ENCODE measurements at regions not wholly inside any gene's neighbourhood (a gene's known extent, or its start where the extent isn't known, plus 50 kb on each side); places are given as distances from the start of the nearest gene placed in this dataset.

DNA sequence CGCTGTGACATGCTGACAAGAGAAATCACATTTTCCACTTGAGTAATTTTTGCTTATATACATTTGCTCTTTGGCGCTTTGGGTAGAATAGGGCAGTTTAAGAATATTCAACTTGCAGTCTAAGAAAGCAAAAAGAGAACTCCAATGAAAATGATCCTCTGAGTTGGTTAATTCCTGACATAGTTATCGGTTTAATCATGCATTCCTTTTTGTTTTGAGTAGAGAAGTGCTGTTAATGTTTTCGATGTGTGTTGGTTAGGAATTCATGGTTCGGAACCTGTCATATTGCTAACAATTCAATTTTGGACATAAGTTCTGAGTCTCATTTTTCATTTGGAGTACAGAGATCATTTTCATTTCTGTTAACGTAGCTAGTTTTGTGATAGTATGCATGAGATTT lies 700.6 kb upstream of the PITX2 start:
- no peaks in the 10 kb centered on the region for H3K9me2 ChIP-seq (replicated peaks; ENCODE audit: insufficient read depth, low read length)
- H3K27ac ChIP-seq (ENCODE audit: low read depth, low read length), result no peak overlapping the region
- H2AFZ ChIP-seq (ENCODE audit: low read depth, low read length, severe bottlenecking), result no peak overlapping the region
- H3K4me3 ChIP-seq (ENCODE audit: insufficient read depth, low read length, poor library complexity, severe bottlenecking), result no peak overlapping the region
- no peaks in the 10 kb centered on the region for H3K27me3 ChIP-seq (ENCODE audit: low read length)
- no peaks in the 10 kb centered on the region for H3K36me3 ChIP-seq (ENCODE audit: low read length)
- H3K4me2 ChIP-seq (ENCODE audit: low read depth, low read length, poor library complexity, severe bottlenecking), result no peak overlapping the region
- H3F3A ChIP-seq (ENCODE audit: insufficient read depth), result no peaks in the 10 kb centered on the region
- no peaks in the 10 kb centered on the region for H3K9me3 ChIP-seq (ENCODE audit: insufficient read depth, low read length)
- no peaks in the 10 kb centered on the region for H4K20me1 ChIP-seq (ENCODE audit: low read depth, low read length)
- TF ChIP-seq CTCF (IDR thresholded peaks at IDR 0.05; ENCODE audit: insufficient read depth, low read length, poor library complexity, severe bottlenecking), result no peak
- TF ChIP-seq EZH2phosphoT487 (conservative IDR thresholded peaks at IDR 0.05; ENCODE audit: low read length), result no peak
- H3K9ac ChIP-seq (ENCODE audit: low read length), result no peak overlapping the region
- no peaks in the 10 kb centered on the region for H3K79me2 ChIP-seq (ENCODE audit: insufficient read depth, low read length)

GRCh38 chr4:111323916-111324315 lies 701.0 kb upstream of the PITX2 start:
- no peaks in the 10 kb centered on the region for H3K36me3 ChIP-seq (ENCODE audit: low read length)
- no peak overlapping the region for H3K9ac ChIP-seq (ENCODE audit: low read length)
- no peak overlapping the region for H3K4me3 ChIP-seq (ENCODE audit: insufficient read depth, low read length, poor library complexity, severe bottlenecking)
- H4K20me1 ChIP-seq (ENCODE audit: low read depth, low read length), result no peaks in the 10 kb centered on the region
- H3K9me3 ChIP-seq (ENCODE audit: insufficient read depth, low read length), result no peaks in the 10 kb centered on the region
- TF ChIP-seq EZH2phosphoT487 (conservative IDR thresholded peaks at IDR 0.05; ENCODE audit: low read length) (no peak), CTCF (IDR thresholded peaks at IDR 0.05; ENCODE audit: insufficient read depth, low read length, poor library complexity, severe bottlenecking) (no peak)
- H3K27ac ChIP-seq (ENCODE audit: low read depth, low read length), result no peak overlapping the region
- no peaks in the 10 kb centered on the region for H3K27me3 ChIP-seq (ENCODE audit: low read length)
- H3K4me2 ChIP-seq (ENCODE audit: low read depth, low read length, poor library complexity, severe bottlenecking), result no peak overlapping the region
- H2AFZ ChIP-seq (ENCODE audit: low read depth, low read length, severe bottlenecking), result no peak overlapping the region
- no peaks in the 10 kb centered on the region for H3F3A ChIP-seq (ENCODE audit: insufficient read depth)
- no peaks in the 10 kb centered on the region for H3K9me2 ChIP-seq (replicated peaks; ENCODE audit: insufficient read depth, low read length)
- no peaks in the 10 kb centered on the region for H3K79me2 ChIP-seq (ENCODE audit: insufficient read depth, low read length)

DNA sequence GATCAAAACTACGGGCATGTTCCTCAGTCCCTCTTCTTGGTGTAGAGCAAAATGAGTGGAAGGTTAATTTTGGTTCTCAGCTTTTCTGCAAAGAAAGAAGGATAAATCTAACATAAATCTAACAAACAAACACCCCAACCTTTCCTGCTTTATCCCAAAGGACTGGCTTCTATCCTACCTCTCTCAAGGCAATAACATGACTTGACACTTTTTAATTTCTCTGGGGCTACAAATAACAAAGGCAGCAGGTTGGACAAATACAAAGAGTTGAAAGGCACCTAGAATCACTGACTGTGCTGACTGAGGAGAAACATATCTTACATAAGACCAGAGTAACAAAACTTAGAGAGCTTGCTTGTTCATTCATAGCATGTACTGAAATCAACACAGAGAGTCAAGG lies 703.6 kb upstream of the PITX2 start:
- H3K4me2 ChIP-seq (ENCODE audit: low read depth, low read length, poor library complexity, severe bottlenecking), result no peak overlapping the region
- no peak overlapping the region for H3K27ac ChIP-seq (ENCODE audit: low read depth, low read length)
- H3K9me2 ChIP-seq (replicated peaks; ENCODE audit: insufficient read depth, low read length), result no peaks in the 10 kb centered on the region
- H3K4me3 ChIP-seq (ENCODE audit: insufficient read depth, low read length, poor library complexity, severe bottlenecking), result no peak overlapping the region
- no peak overlapping the region for H2AFZ ChIP-seq (ENCODE audit: low read depth, low read length, severe bottlenecking)
- no peaks in the 10 kb centered on the region for H3K79me2 ChIP-seq (ENCODE audit: insufficient read depth, low read length)
- no peak overlapping the region for H3K9ac ChIP-seq (ENCODE audit: low read length)
- TF ChIP-seq CTCF (IDR thresholded peaks at IDR 0.05; ENCODE audit: insufficient read depth, low read length, poor library complexity, severe bottlenecking) (no peak), EZH2phosphoT487 (conservative IDR thresholded peaks at IDR 0.05; ENCODE audit: low read length) (no peak)
- H4K20me1 ChIP-seq (ENCODE audit: low read depth, low read length), result no peaks in the 10 kb centered on the region
- H3K9me3 ChIP-seq (ENCODE audit: insufficient read depth, low read length), result no peaks in the 10 kb centered on the region
- H3K36me3 ChIP-seq (ENCODE audit: low read length), result no peaks in the 10 kb centered on the region
- no peaks in the 10 kb centered on the region for H3K27me3 ChIP-seq (ENCODE audit: low read length)
- H3F3A ChIP-seq (ENCODE audit: insufficient read depth), result no peaks in the 10 kb centered on the region

- no peak overlapping the region for H3K4me3 ChIP-seq (ENCODE audit: insufficient read depth, low read length, poor library complexity, severe bottlenecking)
- no peak for TF ChIP-seq CTCF (IDR thresholded peaks at IDR 0.05; ENCODE audit: insufficient read depth, low read length, poor library complexity, severe bottlenecking)
- TF ChIP-seq EZH2phosphoT487 (conservative IDR thresholded peaks at IDR 0.05; ENCODE audit: low read length), result no peak
- no peaks in the 10 kb centered on the region for H3K27me3 ChIP-seq (ENCODE audit: low read length)
- no peaks in the 10 kb centered on the region for H4K20me1 ChIP-seq (ENCODE audit: low read depth, low read length)
- H3K9ac ChIP-seq (ENCODE audit: low read length), result no peak overlapping the region
- H3K36me3 ChIP-seq (ENCODE audit: low read length), result no peaks in the 10 kb centered on the region
- H2AFZ ChIP-seq (ENCODE audit: low read depth, low read length, severe bottlenecking), result no peak overlapping the region
- no peak overlapping the region for H3K4me2 ChIP-seq (ENCODE audit: low read depth, low read length, poor library complexity, severe bottlenecking)
- no peaks in the 10 kb centered on the region for H3K9me3 ChIP-seq (ENCODE audit: insufficient read depth, low read length)
- no peaks in the 10 kb centered on the region for H3F3A ChIP-seq (ENCODE audit: insufficient read depth)
- no peaks in the 10 kb centered on the region for H3K9me2 ChIP-seq (replicated peaks; ENCODE audit: insufficient read depth, low read length)
- H3K79me2 ChIP-seq (ENCODE audit: insufficient read depth, low read length), result no peaks in the 10 kb centered on the region
- H3K27ac ChIP-seq (ENCODE audit: low read depth, low read length), result no peak overlapping the region
Observed at GRCh38 chr4:111330786-111331185, 707.9 kb upstream of the PITX2 start.
